HG02840 (cell line): ENCODE measurements at regions not wholly inside any gene's neighbourhood (a gene's known extent, or its start where the extent isn't known, plus 50 kb on each side); places are given as distances from the start of the nearest gene placed in this dataset.
"Not testable (repeated sequence)": the region's sequence is repeated elsewhere in the genome, so short reads cannot be mapped to it uniquely, and the experiment has no call there.

Source experiments
- ATAC-seq: cut with Tn5 transposase; IDR thresholded peaks from one replicate; pipeline ENCODE4 v1.9.1; 2021; ENCODE audit warnings: mild to moderate bottlenecking, moderate library complexity, moderate number of reproducible peaks; ENCODE audit not compliant: unreplicated experiment, low FRiP score

DNA sequence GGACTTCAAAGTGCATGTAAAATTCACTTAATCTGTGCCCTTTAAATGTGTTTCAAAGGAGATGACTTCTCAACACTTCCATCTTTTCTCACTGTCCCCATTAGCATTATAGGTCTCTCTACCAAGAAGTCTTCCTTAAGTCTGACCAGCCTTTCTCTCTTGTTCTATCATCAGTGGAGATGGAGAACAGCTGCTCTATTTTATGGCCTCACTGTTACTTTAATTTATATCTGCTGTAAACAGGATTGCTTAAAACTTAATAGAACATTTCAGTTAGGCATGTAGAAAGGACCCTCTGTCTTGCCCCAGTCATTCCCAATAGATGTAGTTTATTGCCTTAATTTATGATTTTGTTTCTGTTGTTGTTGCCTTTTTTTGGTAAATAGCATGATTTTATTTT lies 86.0 kb upstream of the CDC42EP3 start:
- not testable (repeated sequence) for ATAC-seq

DNA sequence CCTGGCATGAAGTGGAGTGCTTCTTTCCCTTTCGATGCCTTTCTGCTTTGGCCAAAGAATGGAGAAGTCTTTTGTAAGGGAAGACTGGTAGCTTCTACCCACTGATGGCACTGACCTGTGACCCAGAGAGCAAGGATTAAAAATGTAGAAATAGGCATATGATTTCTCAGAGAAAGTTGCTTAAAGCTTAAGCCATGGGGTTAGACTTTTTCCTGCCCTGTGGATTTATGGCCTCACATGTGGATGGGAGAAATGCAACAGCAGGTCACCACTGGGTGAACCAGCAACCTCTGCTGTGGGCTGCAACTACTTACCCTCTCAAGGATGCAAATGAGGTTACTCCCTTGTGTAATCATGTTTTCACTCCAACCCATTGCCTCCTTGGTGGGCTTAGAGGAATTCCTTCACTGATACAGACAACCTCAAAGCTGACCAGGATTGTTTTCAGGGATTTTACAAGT lies 86.7 kb upstream of the CDC42EP3 start:
- ATAC-seq = not testable (repeated sequence)

DNA sequence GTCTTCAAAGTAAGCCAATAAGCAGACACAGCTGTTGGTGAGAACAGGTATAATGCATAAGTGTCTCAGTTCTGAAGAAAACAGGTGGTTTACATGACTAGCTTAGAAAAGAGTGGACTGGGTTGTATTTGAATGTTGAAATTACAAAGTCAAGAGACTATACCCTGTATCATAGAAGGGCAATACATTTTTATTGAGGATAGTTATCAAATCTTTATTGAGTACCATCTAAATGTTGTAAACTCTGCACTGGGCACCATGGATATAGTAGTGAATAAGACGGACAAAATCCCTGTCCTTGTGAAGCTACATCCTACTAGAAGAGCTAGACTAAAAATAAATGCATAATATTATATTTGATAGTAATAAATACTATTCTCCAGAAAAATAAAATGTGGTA lies 88.5 kb upstream of the CDC42EP3 start:
- not testable (repeated sequence) for ATAC-seq

DNA sequence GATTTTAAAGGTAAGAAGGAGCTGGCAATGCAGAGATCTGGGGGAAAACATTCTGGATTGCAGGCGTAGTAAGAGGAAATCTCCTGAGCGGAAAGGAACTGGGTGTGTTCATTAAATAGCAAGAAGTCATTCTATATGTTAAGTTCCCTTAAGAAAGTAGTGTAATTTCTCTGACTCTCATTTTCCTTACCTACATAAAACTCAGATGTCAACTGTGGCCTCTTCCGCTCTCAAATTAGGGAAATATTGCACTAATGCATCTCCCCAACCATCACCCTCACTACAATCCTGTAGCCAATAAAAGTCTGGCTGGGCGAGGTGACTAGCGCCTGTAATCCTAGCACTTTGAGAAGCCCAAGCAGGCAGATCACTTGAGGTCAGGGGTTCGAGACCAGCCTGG lies 89.0 kb upstream of the CDC42EP3 start:
- no peak for ATAC-seq

DNA sequence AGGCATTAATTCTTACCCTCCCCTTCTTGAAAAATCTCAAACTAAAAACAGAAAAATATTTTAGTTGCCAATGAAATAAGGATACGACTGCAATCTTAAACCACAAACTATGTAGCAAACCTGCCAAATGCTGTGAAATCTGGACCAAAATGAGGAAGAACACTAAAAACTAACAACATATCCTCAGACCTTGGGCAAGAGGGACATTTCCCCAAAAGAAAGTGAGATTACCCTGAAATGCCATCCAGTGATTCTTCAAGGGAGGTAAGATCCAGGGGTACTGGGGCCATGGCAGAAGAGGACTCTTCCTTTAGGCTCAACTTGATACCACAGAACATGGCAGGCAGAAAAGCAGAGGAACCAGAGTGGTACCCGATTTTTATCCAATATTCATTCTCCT lies 90.8 kb upstream of the CDC42EP3 start:
- not testable (repeated sequence) for ATAC-seq

DNA sequence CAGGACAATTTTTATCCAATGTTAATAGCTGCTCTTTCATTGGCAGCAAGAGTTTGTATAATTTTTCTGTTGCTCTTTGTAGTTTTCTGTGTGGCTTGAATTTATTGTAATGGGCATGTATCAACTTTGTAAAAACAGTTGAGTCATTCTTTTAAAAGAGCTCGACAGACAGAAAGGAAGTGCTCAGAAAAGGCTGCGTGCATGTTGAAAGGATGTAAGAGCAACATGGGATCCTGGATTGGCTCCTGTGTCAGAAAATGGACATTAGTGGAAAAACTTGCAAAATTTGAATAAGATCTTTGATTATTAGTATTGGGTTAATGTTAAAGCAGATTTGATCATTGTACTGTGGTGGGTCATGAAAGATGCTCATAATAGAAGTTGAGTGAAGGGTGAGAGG lies 93.3 kb upstream of the CDC42EP3 start:
- no peak for ATAC-seq

DNA sequence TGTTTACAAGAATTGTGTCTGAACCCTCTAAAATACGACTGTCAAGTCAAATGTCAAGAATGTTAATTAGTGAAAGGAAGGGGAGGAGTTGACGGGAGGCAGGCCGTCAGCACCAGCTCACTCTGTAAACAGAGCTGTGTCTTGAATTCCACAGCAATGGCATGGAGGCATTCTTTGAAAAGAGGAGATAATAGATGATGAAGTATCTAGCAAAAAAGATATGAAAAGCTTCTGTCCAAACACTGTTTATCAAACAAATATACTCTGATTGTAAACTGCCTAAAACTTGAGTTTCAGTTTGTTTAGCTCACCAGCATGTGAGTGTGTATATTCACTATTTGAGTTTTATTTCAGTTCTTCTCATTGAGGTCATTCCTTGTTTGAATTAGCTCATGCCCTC lies 94.7 kb upstream of the CDC42EP3 start:
- ATAC-seq = no peak

DNA sequence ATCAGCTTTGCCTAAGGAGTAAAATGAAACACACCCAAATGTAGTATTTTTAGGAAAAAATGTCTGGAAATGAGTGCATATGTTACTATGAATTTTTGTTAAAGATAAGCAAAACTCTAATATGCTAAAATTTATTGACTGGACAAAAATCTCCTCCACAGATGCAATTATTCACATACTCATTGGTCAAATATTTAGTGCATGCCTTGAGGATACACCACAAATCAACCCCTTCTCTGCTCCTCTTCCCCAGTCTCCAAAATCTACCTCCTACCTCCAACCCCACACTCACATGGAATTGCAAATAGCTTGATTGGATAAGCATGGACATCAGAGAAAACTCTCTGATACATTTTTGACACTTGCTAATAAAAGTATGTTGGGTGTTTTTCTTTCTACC lies 95.6 kb upstream of the CDC42EP3 start:
- no peak for ATAC-seq

DNA sequence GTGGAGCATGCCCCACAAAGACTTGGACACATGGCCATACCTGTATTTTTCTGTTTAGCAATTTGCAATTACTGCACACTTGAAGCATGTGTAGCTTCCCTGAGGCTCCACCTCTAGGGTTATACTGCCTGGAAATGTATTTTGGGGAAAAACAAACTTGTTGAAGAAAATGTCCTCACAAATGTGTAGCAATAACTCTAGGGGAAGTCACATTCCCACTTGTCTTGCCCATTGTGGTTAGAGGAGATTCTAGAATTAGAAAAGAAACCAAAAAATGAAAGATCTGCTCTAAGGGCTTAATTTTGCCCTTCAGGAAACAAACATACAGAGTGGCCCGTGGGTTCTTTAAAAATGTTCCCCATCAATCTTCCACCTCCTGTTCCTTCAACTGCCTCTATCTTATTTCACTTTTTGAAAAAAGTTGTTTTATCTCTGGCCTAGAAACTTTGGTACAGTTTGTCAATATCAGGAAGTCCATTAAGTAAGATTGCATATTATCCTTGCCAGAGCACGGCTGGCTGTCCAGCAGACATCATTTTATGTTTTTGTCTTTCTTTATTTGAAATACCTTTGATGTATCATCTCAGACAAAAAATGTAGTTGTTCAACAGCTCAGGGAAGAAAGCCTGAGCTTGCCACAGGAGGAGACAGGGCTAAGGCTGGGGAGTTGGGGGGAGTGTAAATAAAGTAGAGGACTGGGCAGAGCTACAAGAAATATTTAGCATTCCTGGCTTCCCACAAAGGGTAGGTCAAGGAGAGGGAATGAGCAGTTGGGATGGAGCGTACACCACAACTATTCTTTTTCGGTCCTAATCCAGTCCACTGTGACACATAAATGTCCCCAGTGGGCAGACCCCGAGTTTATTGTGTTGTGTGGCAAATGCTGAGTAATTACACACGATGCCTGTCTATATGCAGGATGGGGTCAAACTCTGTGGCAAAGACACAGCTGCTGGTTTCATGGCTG lies 96.8 kb upstream of the CDC42EP3 start:
- no peak for ATAC-seq

DNA sequence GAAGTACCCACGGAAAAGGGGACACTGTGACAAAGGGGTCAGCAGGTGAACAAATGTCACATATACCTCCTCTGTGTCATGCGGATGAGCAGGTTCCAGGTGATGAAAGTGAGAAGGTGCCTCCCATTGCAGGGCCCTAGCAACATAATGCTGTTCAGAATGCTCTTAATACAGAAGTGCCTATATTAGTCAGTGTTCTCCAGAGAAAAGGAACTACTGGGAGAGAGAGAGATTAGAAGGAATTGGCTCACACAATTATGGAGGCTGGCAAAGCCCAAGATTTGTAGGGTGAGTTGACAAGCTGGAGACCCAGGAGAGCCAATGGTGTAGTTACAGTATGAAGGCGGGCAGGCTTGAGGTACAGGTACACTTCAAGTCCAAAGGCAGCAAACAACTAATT lies 98.1 kb upstream of the CDC42EP3 start:
- no peak for ATAC-seq

DNA sequence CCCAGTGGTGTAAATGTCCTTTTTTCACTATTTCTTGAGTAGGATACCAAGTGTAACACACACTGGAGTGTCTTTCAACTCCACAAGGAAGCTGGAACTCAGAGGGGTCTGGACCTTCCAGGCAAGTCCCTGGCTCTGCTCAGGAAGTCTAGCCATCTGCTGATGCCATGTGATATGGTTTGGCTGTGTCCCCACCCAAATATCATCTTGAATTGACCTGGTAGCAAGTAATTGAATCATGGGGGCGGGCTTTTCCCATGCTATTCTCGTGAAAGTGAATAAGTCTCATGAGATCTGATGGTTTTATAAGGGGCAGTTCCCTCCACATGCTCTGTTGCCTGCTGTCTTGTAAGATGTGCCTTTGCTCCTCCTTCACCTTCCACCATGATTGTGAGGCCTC lies 99.4 kb upstream of the CDC42EP3 start:
- ATAC-seq = no peak

DNA sequence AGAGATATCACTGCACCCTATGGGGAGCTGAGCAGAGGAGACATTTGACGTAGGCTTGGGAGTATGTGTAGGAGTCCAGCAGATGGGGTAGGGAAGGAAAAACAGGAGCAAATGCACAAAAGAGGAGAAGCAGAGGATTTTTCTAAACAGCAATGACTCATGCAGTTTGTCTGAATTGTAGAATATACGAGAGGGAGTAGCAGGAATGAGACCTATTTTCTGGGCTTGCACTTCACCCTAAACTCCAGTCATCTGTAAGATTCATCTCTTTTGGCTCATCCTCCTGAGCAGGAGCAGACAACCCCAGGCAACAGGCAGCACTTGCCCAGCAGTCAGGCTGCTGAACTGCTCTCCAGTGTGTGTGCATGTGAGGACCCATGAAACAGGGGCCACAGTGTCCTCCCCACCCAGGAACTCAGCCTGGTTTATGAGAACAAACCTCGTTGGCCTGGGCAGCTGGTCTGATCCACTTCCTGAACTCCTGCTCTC lies 100.2 kb upstream of the CDC42EP3 start:
- no peak for ATAC-seq

DNA sequence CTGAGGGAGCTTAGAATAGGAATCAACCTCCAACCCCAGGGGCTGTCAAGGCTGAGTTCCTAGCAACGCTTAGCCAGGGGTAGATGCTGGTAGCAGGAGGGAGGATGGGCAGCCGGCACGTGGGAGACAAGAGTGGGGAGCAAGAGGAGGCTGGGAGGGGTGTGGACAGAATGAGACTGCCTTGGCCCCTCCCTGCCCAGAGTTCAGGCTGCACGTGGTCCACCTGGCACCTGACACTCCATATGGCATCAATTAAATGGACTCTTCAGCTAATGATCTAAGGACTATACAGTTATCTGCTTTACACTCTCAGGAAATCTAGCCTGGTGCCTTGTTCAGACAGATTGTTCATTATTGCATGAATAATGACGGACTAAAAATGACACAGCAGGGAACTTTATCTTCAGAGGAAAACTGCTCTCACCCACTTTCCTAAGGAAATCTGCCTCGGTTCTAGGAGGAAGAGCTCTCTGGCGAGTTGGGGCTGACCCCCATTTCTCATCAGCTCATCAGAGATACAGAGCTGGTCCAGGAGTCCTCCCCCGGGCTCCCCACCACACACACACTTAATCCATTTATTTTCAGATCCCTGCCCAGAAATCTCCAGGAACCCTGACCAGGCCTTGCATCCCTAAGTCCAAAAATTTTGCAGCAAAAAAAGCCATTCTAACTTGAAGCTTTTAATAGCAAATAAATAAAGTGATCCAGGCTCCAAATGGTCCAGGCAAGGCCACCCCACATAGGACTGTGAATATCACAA lies 102.1 kb upstream of the CDC42EP3 start:
- no peak for ATAC-seq

DNA sequence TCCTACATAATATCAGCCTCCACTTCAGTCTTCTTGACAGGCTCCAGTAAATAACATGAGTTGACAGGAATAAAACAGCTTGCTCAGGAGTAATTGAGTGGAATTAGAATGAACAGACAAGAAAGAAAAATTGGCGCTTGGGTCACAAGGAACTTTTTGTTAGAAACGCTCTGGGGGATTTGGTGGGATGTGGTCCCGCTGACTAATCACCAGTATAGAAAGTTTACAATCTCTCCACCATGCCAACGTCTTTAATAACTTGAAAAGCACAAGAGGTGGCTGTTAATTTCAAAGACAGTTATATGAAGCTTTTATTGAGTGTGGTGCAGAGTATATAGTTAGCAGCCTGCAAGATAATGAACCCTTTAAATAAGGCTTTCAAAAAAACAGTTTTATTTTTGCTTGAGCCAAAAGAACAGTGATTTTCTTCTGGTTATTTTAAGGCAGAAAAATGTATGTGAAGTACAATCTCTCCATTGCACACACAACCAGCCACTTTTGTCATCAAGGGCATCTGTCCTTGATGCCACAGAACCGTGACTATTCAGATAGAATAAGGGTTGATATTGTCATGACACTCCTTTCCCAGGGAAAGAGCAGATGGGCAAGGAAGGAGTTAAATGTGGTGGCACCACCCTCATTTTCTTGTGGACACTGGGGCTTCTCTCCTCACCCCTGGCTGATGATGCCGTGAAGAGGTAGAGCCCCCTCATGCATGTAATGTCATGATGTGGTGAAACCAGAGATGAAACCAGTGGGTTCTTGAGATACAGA lies 102.9 kb upstream of the CDC42EP3 start:
- ATAC-seq = not testable (repeated sequence)

DNA sequence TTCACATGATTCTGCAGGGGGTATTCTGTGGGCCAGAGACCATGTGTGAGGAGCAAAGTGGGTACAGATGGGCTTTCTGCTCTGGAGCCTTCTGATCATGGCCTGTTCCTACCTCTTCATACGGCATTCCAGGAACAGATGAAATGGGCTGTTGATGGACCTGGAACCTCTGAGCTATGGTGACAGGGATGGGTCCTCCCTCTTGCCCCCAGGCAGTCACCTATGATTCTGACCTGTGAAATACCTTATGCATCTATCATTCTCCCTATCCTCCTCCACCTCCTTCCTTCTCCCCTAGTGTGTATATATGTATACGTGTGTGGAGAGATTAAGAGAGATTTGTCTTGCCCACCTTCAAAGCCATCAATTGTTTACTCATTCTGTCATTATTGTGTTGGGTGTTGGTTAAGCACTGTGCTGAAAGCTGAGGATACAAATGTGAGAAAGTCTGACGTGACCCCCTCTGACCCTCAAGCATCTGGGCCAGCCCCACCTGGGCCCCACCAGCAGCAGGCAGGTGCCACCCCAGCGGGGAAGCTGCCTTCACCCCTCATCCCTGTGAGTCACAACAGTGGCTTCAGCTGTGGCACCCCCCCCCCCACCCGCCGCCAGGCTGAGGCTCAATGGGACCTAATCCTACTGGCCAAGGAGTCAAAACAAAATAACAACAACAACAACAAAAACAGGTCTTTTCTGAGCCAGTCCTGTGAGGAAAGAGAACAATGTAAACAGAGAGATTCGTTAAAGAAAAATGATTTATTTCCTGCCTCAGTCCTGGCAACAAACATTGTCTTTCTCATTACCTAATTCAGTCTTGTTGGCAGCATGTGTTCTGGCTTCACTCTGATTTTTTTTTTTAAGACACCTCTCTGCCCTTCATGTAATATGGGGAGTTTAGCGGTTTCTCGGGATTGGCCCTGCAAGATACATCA lies 103.8 kb upstream of the CDC42EP3 start:
- no peak for ATAC-seq

DNA sequence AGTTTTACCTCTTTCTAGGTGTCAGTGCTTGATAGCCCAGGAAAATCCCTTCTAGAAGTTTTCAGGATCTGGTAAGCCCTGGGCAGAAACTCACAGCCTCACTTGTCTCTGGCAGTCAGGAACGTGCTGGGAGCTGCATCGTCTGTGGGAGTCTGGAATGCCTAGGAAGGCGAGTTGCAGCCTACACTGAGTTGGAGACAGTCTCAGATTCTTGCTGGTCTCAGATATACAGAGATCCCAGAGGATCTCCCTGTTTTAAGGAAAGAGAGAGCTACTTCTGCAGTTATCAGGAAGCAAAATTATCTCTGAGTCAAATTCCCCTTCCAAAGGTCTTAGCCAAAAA lies 104.4 kb upstream of the CDC42EP3 start:
- no peak for ATAC-seq

DNA sequence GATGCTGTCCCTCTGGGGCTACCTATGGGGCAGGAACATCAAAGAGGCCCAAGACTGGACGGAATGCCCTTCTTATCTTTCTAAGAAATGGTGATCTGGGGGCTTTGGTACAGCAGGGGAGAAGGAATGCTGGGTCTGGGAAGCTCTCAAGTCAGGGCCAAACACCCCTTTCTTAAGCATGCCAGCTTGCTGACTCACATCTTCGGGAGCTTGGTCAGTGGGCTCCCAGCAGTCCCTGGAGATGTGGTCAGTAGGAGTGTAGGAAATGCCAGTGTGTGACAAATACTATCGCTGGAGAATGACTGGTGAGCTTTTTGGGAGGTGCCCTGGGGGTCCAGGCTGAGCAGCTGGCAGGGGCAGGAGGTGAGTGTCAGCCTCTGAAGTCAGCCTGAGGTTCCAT lies 105.0 kb upstream of the CDC42EP3 start:
- no peak for ATAC-seq

DNA sequence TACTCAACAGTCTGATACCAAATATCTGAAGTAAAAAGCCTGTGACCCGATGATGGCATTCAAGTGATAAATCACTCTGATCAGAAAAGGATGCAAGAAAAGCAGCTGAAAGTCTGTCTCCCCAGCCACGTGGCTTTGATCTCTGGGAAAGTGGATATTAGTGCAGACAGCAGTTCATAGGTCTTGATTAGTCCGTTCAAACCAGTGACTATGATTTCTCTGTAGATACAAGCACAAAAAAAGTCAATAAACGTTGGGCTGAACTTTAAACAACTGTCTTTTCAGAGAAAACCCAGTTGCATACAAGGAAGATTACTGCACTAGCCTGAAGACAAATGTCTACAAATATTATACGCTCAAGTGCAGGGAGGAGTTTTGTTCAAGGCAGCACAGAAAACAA lies 107.7 kb upstream of the CDC42EP3 start:
- no peak for ATAC-seq

DNA sequence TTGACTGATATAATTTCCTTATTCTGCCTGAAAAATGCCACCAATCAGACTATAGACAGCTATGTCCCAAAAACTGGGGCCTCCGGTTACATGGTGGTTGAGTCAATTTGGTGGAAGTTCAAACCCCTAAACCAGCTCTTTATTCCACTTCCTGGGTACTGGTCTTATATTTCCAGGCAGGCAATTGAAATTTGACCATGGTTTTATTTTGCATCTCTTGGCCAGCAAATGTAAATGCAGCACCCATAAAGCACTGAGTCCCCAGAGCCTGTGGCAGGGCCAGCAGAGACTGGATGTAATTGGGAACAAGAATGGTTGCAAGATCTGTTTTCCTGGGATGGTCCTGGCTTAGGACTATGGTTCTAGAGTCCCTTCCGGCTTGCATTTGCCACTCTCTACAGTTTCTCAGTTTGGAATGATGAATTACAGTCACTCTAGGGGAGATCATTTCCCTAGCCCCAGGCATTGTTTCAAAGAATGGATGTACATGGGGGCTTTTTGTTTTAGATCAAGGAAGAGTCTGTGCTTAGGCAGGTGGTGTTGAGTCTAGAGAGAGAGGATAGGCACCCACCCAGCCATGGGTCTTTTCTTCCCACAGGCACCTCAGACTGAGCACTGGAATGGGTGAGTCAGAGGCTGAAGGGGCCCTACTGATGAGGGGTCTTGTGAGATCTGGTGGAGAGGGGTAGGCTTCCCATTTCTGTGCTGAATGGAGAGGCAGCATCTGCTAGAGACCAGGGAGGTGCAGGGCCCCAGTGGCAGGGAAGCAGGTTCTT lies 108.4 kb upstream of the CDC42EP3 start:
- no peak for ATAC-seq
